B cell (primary cell): ENCODE measurements at regions not wholly inside any gene's neighbourhood (a gene's known extent, or its start where the extent isn't known, plus 50 kb on each side); places are given as distances from the start of the nearest gene placed in this dataset.

ENCODE experiments used
- EZH2 ChIP-seq: IDR thresholded peaks from 2 replicates; pipeline ENCODE4 v1.6.1; 2012; ENCODE audit warnings: borderline replicate concordance, low read depth, mild to moderate bottlenecking, moderate library complexity, low read length; ENCODE audit not compliant: insufficient read depth, poor library complexity, severe bottlenecking
- TF ChIP-seq, protein P1 (sequence below): fragments of 200-600 bp; IDR thresholded peaks from one replicate; pipeline ENCODE4 v1.8.0; 2022; ENCODE audit warnings: antibody characterized with exemption, mild to moderate bottlenecking

DNA sequence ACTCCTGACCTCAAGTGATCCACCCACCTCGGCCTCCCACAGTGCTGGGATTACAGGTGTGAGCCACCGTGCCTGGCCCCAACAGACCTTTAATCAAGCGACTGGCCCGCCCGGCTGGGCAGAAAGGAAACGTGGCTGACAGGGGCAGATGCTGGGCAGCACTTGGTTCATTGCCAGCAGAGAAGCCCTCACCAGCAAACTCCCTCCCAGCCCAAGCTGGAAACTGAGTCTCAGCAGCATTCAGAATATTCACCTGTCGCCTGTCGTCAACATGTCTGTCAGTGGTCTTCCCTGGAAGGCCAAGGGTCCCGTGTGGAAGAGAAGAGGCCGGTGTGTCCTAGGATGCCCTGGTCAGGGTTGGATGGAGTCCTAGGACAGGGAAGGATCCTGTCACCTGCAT, 245.0 kb downstream of the TEX29 start:
- TF ChIP-seq, protein P1, sequence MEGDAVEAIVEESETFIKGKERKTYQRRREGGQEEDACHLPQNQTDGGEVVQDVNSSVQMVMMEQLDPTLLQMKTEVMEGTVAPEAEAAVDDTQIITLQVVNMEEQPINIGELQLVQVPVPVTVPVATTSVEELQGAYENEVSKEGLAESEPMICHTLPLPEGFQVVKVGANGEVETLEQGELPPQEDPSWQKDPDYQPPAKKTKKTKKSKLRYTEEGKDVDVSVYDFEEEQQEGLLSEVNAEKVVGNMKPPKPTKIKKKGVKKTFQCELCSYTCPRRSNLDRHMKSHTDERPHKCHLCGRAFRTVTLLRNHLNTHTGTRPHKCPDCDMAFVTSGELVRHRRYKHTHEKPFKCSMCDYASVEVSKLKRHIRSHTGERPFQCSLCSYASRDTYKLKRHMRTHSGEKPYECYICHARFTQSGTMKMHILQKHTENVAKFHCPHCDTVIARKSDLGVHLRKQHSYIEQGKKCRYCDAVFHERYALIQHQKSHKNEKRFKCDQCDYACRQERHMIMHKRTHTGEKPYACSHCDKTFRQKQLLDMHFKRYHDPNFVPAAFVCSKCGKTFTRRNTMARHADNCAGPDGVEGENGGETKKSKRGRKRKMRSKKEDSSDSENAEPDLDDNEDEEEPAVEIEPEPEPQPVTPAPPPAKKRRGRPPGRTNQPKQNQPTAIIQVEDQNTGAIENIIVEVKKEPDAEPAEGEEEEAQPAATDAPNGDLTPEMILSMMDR = no peak
- no peak for TF ChIP-seq EZH2
